NCI-H2227 treated with DMSO at 0.1 percent for 48 hours (cell line): ENCODE measurements at regions not wholly inside any gene's neighbourhood (a gene's known extent, or its start where the extent isn't known, plus 50 kb on each side); places are given as distances from the start of the nearest gene placed in this dataset.

Experiments
- DNase-seq: peaks from one replicate; lab custom pipeline; 2025; lab: John Stamatoyannopoulos, UW

GRCh38 chr3:182258538-182259177 lies 534.6 kb upstream of the ATP11B start:
- peak; percentile 58 for DNase-seq

GRCh38 chr3:182259579-182259978 lies 533.7 kb upstream of the ATP11B start:
- peak; percentile 30 for DNase-seq

GRCh38 chr3:182261041-182261440 lies 532.3 kb upstream of the ATP11B start:
- DNase-seq = no peak

- no peak for DNase-seq
Measured at GRCh38 chr3:182268711-182269110, 524.6 kb upstream of the ATP11B start.

GRCh38 chr3:182276512-182276911 lies 516.8 kb upstream of the ATP11B start:
- DNase-seq = no peak

- DNase-seq = no peak
Measured at GRCh38 chr3:182284793-182285192, 508.5 kb upstream of the ATP11B start.

- DNase-seq = no peak
Measured at GRCh38 chr3:182292591-182292990, 500.7 kb upstream of the ATP11B start.

GRCh38 chr3:182294256-182294655 lies 499.0 kb upstream of the ATP11B start:
- DNase-seq = no peak

GRCh38 chr3:182294696-182295095 lies 498.6 kb upstream of the ATP11B start:
- no peak for DNase-seq

- no peak for DNase-seq
Measured at GRCh38 chr3:182300266-182300665, 493.0 kb upstream of the ATP11B start.

- no peak for DNase-seq
Measured at GRCh38 chr3:182303169-182303568, 490.1 kb upstream of the ATP11B start.

GRCh38 chr3:182305881-182306665 lies 487.2 kb upstream of the ATP11B start:
- no peak for DNase-seq

- no peak for DNase-seq
Measured at GRCh38 chr3:182308328-182308727, 485.0 kb upstream of the ATP11B start.

- DNase-seq = no peak
Measured at GRCh38 chr3:182309120-182309519, 484.2 kb upstream of the ATP11B start.

GRCh38 chr3:182315313-182315712 lies 478.0 kb upstream of the ATP11B start:
- DNase-seq = no peak

GRCh38 chr3:182323126-182323700 lies 470.1 kb upstream of the ATP11B start:
- DNase-seq = no peak

- DNase-seq = no peak
Measured at GRCh38 chr3:182323898-182324297, 469.4 kb upstream of the ATP11B start.

GRCh38 chr3:182325213-182325950 lies 467.9 kb upstream of the ATP11B start:
- DNase-seq = peak; percentile 42

GRCh38 chr3:182327196-182327681 lies 466.1 kb upstream of the ATP11B start:
- DNase-seq = peak; percentile 15

- no peak for DNase-seq
Measured at GRCh38 chr3:182330646-182331045, 462.7 kb upstream of the ATP11B start.

GRCh38 chr3:182331341-182331740 lies 462.0 kb upstream of the ATP11B start:
- DNase-seq = no peak

GRCh38 chr3:182342252-182342651 lies 451.1 kb upstream of the ATP11B start:
- peak; percentile 10 for DNase-seq
